ENCODE measurements at regions not wholly inside any gene's neighbourhood (a gene's known extent, or its start where the extent isn't known, plus 50 kb on each side); places are given as distances from the start of the nearest gene placed in this dataset.

DNA sequence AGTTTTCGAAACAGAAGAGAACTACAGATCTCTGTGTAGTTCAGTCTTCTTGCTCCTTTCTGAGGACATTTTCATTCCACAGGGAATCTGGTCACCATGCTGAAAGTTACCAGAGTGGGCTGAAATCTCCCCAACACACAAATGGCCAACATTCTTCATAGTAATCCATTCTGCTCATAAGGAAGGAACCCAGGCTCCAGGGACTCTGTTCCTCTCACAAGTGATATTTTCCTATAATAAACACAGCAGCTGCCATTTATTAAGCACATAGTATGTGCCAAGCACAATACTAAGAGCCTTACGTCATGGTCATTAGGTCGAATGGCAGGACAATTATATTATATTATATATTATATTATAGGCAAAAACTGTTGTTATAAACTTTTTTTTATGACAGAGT, 109.8 kb downstream of the RAB11FIP2 start:
- TF ChIP-seq, protein P1, sequence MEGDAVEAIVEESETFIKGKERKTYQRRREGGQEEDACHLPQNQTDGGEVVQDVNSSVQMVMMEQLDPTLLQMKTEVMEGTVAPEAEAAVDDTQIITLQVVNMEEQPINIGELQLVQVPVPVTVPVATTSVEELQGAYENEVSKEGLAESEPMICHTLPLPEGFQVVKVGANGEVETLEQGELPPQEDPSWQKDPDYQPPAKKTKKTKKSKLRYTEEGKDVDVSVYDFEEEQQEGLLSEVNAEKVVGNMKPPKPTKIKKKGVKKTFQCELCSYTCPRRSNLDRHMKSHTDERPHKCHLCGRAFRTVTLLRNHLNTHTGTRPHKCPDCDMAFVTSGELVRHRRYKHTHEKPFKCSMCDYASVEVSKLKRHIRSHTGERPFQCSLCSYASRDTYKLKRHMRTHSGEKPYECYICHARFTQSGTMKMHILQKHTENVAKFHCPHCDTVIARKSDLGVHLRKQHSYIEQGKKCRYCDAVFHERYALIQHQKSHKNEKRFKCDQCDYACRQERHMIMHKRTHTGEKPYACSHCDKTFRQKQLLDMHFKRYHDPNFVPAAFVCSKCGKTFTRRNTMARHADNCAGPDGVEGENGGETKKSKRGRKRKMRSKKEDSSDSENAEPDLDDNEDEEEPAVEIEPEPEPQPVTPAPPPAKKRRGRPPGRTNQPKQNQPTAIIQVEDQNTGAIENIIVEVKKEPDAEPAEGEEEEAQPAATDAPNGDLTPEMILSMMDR (conservative IDR thresholded peaks at IDR 0.05; ENCODE audit: low read depth in 2 of 2) = no peak
- TF ChIP-seq EZH2phosphoT487 (IDR thresholded peaks at IDR 0.05; ENCODE audit: unreplicated experiment) (no peak), EZH2 (IDR thresholded peaks at IDR 0.05; ENCODE audit: low read depth, unreplicated experiment) (no peak), CREB1 (CRISPR knock-in tag; IDR thresholded peaks at IDR 0.05; ENCODE audit: low read depth) (no peak), POLR2AphosphoS5 (IDR thresholded peaks at IDR 0.05; ENCODE audit: low read depth) (no peak), ZNF114 (CRISPR knock-in tag; IDR thresholded peaks at IDR 0.05) (no peak), JUNB (IDR thresholded peaks at IDR 0.05; ENCODE audit: unreplicated experiment) (no peak), STAT1 (IDR thresholded peaks at IDR 0.05; ENCODE audit: unreplicated experiment) (no peak), ZNF331 (CRISPR knock-in tag; IDR thresholded peaks at IDR 0.05; ENCODE audit: low read depth) (no peak)
- TF ChIP-seq, protein P2, sequence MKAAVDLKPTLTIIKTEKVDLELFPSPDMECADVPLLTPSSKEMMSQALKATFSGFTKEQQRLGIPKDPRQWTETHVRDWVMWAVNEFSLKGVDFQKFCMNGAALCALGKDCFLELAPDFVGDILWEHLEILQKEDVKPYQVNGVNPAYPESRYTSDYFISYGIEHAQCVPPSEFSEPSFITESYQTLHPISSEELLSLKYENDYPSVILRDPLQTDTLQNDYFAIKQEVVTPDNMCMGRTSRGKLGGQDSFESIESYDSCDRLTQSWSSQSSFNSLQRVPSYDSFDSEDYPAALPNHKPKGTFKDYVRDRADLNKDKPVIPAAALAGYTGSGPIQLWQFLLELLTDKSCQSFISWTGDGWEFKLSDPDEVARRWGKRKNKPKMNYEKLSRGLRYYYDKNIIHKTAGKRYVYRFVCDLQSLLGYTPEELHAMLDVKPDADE (IDR thresholded peaks at IDR 0.05) = no peak
- TF ChIP-seq, protein P3, sequence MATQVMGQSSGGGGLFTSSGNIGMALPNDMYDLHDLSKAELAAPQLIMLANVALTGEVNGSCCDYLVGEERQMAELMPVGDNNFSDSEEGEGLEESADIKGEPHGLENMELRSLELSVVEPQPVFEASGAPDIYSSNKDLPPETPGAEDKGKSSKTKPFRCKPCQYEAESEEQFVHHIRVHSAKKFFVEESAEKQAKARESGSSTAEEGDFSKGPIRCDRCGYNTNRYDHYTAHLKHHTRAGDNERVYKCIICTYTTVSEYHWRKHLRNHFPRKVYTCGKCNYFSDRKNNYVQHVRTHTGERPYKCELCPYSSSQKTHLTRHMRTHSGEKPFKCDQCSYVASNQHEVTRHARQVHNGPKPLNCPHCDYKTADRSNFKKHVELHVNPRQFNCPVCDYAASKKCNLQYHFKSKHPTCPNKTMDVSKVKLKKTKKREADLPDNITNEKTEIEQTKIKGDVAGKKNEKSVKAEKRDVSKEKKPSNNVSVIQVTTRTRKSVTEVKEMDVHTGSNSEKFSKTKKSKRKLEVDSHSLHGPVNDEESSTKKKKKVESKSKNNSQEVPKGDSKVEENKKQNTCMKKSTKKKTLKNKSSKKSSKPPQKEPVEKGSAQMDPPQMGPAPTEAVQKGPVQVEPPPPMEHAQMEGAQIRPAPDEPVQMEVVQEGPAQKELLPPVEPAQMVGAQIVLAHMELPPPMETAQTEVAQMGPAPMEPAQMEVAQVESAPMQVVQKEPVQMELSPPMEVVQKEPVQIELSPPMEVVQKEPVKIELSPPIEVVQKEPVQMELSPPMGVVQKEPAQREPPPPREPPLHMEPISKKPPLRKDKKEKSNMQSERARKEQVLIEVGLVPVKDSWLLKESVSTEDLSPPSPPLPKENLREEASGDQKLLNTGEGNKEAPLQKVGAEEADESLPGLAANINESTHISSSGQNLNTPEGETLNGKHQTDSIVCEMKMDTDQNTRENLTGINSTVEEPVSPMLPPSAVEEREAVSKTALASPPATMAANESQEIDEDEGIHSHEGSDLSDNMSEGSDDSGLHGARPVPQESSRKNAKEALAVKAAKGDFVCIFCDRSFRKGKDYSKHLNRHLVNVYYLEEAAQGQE (IDR thresholded peaks at IDR 0.05; ENCODE audit: unreplicated experiment) = no peak
- TF ChIP-seq, protein P4, sequence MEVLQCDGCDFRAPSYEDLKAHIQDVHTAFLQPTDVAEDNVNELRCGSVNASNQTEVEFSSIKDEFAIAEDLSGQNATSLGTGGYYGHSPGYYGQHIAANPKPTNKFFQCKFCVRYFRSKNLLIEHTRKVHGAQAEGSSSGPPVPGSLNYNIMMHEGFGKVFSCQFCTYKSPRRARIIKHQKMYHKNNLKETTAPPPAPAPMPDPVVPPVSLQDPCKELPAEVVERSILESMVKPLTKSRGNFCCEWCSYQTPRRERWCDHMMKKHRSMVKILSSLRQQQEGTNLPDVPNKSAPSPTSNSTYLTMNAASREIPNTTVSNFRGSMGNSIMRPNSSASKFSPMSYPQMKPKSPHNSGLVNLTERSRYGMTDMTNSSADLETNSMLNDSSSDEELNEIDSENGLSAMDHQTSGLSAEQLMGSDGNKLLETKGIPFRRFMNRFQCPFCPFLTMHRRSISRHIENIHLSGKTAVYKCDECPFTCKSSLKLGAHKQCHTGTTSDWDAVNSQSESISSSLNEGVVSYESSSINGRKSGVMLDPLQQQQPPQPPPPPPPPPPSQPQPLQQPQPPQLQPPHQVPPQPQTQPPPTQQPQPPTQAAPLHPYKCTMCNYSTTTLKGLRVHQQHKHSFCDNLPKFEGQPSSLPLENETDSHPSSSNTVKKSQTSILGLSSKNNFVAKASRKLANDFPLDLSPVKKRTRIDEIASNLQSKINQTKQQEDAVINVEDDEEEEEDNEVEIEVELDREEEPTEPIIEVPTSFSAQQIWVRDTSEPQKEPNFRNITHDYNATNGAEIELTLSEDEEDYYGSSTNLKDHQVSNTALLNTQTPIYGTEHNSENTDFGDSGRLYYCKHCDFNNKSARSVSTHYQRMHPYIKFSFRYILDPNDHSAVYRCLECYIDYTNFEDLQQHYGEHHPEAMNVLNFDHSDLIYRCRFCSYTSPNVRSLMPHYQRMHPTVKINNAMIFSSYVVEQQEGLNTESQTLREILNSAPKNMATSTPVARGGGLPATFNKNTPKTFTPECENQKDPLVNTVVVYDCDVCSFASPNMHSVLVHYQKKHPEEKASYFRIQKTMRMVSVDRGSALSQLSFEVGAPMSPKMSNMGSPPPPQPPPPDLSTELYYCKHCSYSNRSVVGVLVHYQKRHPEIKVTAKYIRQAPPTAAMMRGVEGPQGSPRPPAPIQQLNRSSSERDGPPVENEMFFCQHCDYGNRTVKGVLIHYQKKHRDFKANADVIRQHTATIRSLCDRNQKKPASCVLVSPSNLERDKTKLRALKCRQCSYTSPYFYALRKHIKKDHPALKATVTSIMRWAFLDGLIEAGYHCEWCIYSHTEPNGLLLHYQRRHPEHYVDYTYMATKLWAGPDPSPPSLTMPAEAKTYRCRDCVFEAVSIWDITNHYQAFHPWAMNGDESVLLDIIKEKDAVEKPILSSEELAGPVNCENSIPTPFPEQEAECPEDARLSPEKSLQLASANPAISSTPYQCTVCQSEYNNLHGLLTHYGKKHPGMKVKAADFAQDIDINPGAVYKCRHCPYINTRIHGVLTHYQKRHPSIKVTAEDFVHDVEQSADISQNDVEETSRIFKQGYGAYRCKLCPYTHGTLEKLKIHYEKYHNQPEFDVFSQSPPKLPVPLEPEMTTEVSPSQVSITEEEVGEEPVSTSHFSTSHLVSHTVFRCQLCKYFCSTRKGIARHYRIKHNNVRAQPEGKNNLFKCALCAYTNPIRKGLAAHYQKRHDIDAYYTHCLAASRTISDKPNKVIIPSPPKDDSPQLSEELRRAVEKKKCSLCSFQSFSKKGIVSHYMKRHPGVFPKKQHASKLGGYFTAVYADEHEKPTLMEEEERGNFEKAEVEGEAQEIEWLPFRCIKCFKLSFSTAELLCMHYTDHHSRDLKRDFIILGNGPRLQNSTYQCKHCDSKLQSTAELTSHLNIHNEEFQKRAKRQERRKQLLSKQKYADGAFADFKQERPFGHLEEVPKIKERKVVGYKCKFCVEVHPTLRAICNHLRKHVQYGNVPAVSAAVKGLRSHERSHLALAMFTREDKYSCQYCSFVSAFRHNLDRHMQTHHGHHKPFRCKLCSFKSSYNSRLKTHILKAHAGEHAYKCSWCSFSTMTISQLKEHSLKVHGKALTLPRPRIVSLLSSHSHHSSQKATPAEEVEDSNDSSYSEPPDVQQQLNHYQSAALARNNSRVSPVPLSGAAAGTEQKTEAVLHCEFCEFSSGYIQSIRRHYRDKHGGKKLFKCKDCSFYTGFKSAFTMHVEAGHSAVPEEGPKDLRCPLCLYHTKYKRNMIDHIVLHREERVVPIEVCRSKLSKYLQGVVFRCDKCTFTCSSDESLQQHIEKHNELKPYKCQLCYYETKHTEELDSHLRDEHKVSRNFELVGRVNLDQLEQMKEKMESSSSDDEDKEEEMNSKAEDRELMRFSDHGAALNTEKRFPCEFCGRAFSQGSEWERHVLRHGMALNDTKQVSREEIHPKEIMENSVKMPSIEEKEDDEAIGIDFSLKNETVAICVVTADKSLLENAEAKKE (CRISPR knock-in tag; IDR thresholded peaks at IDR 0.05) = no peak

All from GM23338 (cell line).